ENCODE measurements at regions not wholly inside any gene's neighbourhood (a gene's known extent, or its start where the extent isn't known, plus 50 kb on each side); places are given as distances from the start of the nearest gene placed in this dataset.
"Not testable (repeated sequence)": the region's sequence is repeated elsewhere in the genome, so short reads cannot be mapped to it uniquely, and the experiment has no call there.

DNA sequence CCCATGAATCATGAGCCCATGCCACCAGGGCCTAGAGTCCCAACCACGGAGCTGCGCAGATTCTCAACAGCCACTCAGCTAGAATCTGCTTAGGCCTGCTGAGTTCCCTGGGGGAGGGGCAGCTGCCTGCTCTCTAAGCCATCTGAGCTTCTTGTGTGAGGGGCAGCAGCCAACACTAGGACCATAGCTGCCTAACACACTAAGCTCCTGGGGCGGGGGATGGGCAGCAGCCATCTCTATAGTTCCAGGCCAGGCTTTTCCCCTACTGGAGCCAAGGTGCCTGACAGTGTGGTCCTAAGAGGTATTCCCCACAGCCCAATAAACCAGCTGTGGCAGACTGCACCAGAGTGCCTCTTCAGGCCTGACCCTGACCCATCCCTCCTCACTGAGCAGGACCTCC lies 255.9 kb upstream of the ACO1 start:
- Histone ChIP-seq H3K27ac (ENCODE audit: low read depth, low read length) (no peak overlapping the region), H3K4me1 (ENCODE audit: control insufficient read depth, insufficient read depth, low read length) (peaks cover 5% of the 10 kb centered on the region), H3K9me3 (ENCODE audit: control insufficient read depth, low read length) (no peaks in the 10 kb centered on the region), H3K36me3 (ENCODE audit: control insufficient read depth, insufficient read depth, low read length) (no peaks in the 10 kb centered on the region), H3K27me3 (ENCODE audit: control insufficient read depth, insufficient read depth, low read length, poor library complexity, severe bottlenecking) (no peaks in the 10 kb centered on the region), H3K9ac (ENCODE audit: extremely low read depth, low read length, poor library complexity, severe bottlenecking) (no peak overlapping the region), H3K4me3 (ENCODE audit: low read length) (no peak overlapping the region)
- Mint-ChIP-seq H3K4me3 (no peak overlapping the region), H3K4me1 (peaks cover 3% of the 10 kb centered on the region), H3K36me3 (ENCODE audit: low read depth) (no peaks in the 10 kb centered on the region), H3K27me3 (ENCODE audit: insufficient read depth) (no peaks in the 10 kb centered on the region), H3K27ac (no peak overlapping the region), H3K9me3 (peaks cover 1% of the 10 kb centered on the region)
- TF ChIP-seq CTCF (conservative IDR thresholded peaks at IDR 0.05), result peak; percentile 23
- peak; percentile 66 for DNase-seq
- 81 to 97% methylated on average over 2 to 3 of the region's 3 CpGs for whole genome bisulfite sequencing, 2 experiments (ENCODE audit: insufficient coverage in 1 of 2, insufficient read length in 1 of 2)

GRCh38 chr9:32130709-32131108 lies 253.7 kb upstream of the ACO1 start:
- H3K27me3 Mint-ChIP-seq (ENCODE audit: insufficient read depth); H3K36me3 Mint-ChIP-seq (ENCODE audit: low read depth); H3K9me3 Mint-ChIP-seq; H3K4me3 ChIP-seq (ENCODE audit: low read length); H3K9me3 ChIP-seq (ENCODE audit: control insufficient read depth, low read length); H3K27ac ChIP-seq (ENCODE audit: low read depth, low read length); H3K4me1 ChIP-seq (ENCODE audit: control insufficient read depth, insufficient read depth, low read length); H3K4me1 Mint-ChIP-seq; H3K4me3 Mint-ChIP-seq; H3K9ac ChIP-seq (ENCODE audit: extremely low read depth, low read length, poor library complexity, severe bottlenecking); H3K36me3 ChIP-seq (ENCODE audit: control insufficient read depth, insufficient read depth, low read length); H3K27me3 ChIP-seq (ENCODE audit: control insufficient read depth, insufficient read depth, low read length, poor library complexity, severe bottlenecking); H3K27ac Mint-ChIP-seq; DNase-seq: not testable (repeated sequence)
- 88% methylated on average over 2 of the region's 2 CpGs; no CpG with 5 or more reads in 1 of the 2 experiments for WGBS, 2 experiments (ENCODE audit: insufficient coverage in 1 of 2, insufficient read length in 1 of 2)

GRCh38 chr9:32136700-32137339 lies 247.6 kb upstream of the ACO1 start:
- 83% methylated on average over 3 of the region's 3 CpGs; no CpG with 5 or more reads in 1 of the 2 experiments for WGBS, 2 experiments (ENCODE audit: insufficient coverage in 1 of 2, insufficient read length in 1 of 2)
- DNase-seq, result peak; percentile 57

More at GRCh38 chr9:32136700-32137339, 247.6 kb upstream of the ACO1 start:
- Mint-ChIP-seq H3K9me3 (no peaks in the 10 kb centered on the region), H3K27me3 (ENCODE audit: insufficient read depth) (no peaks in the 10 kb centered on the region), H3K4me1 (peaks cover 5% of the 10 kb centered on the region), H3K4me3 (no peak overlapping the region), H3K36me3 (ENCODE audit: low read depth) (no peaks in the 10 kb centered on the region), H3K27ac (no peak overlapping the region)
- no peaks in the 10 kb centered on the region for H3K4me1 ChIP-seq (ENCODE audit: control insufficient read depth, insufficient read depth, low read length)
- H3K27me3 ChIP-seq (ENCODE audit: control insufficient read depth, insufficient read depth, low read length, poor library complexity, severe bottlenecking), result no peaks in the 10 kb centered on the region
- H3K27ac ChIP-seq (ENCODE audit: low read depth, low read length), result no peak overlapping the region
- TF ChIP-seq CTCF (conservative IDR thresholded peaks at IDR 0.05), result peak; percentile 54
- H3K9ac ChIP-seq (ENCODE audit: extremely low read depth, low read length, poor library complexity, severe bottlenecking), result no peak overlapping the region
- no peaks in the 10 kb centered on the region for H3K9me3 ChIP-seq (ENCODE audit: control insufficient read depth, low read length)
- no peak overlapping the region for H3K4me3 ChIP-seq (ENCODE audit: low read length)
- H3K36me3 ChIP-seq (ENCODE audit: control insufficient read depth, insufficient read depth, low read length), result no peaks in the 10 kb centered on the region
